H1 (cell line): ENCODE measurements at regions not wholly inside any gene's neighbourhood (a gene's known extent, or its start where the extent isn't known, plus 50 kb on each side); places are given as distances from the start of the nearest gene placed in this dataset.

ENCODE experiments used
- CTCF ChIA-PET: fragments of 300-600 bp; sonication (Branson Sonifier 250); formaldehyde crosslinking; loops from one replicate; lab custom pipeline; 2021; ENCODE audit not compliant: partially characterized antibody; lab: Charles Lee
- POLR2A ChIA-PET: fragments of 300-600 bp; sonication (Branson Sonifier 250); formaldehyde crosslinking; loops from one replicate; lab custom pipeline; 2021; ENCODE audit warnings: inconsistent platforms; ENCODE audit not compliant: partially characterized antibody; lab: Charles Lee
- DNase-seq, 2 experiments: peaks; one replicate each; pipeline versions ENCODE4 v3.0.0 to v3.0.0-alpha.2; 2010 to 2022; ENCODE audit warnings: low spot score in 2 of 2, low read depth in 1 of 2, mixed read lengths in 1 of 2
- FAIRE-seq: peaks from 2 replicates; lab custom pipeline; 2011; peaks lifted over from hg19 to GRCh38; lab: Jason Lieb, UNC
- H2AFZ ChIP-seq: 2 replicates; pipeline ENCODE4 v1.8.1; 2012; ENCODE audit warnings: low read length, inconsistent platforms
- H2AK5ac ChIP-seq: 2 replicates; pipeline ENCODE4 v1.6.1; 2013; ENCODE audit warnings: low read depth, low read length
- H2BK120ac ChIP-seq: replicated peaks from 2 replicates; pipeline ENCODE3; 2013; ENCODE audit warnings: low read depth, low read length, inconsistent platforms
- H2BK12ac ChIP-seq: 2 replicates; pipeline ENCODE4 v1.6.1; 2013; ENCODE audit warnings: low read depth, low read length
- H2BK15ac ChIP-seq: 2 replicates; pipeline ENCODE4 v1.6.1; 2013; ENCODE audit warnings: low read length
- H2BK20ac ChIP-seq: 2 replicates; pipeline ENCODE4 v1.6.1; 2013; ENCODE audit warnings: low read length
- H2BK5ac ChIP-seq: 2 replicates; pipeline ENCODE4 v1.6.1; 2013; ENCODE audit warnings: low read depth, low read length
- H3K14ac ChIP-seq: 2 replicates; pipeline ENCODE4 v1.6.1; 2013; ENCODE audit warnings: inconsistent platforms; ENCODE audit not compliant: insufficient read length
- H3K18ac ChIP-seq: 2 replicates; pipeline ENCODE4 v1.6.1; 2013; ENCODE audit warnings: low read length; ENCODE audit errors: extremely low read depth
- H3K23ac ChIP-seq: 2 replicates; pipeline ENCODE4 v1.6.1; 2013; ENCODE audit warnings: inconsistent platforms; ENCODE audit not compliant: insufficient read length
- H3K23me2 ChIP-seq: 2 replicates; pipeline ENCODE4 v1.6.1; 2013; ENCODE audit warnings: low read depth, low read length
- H3K27ac ChIP-seq: 2 replicates; pipeline ENCODE4 v1.6.1; 2011; ENCODE audit warnings: low read depth, low read length, inconsistent platforms
- H3K27me3 ChIP-seq, 4 experiments: replicated peaks in 1 of 4; 1 replicate in 1 of 4; 2 replicates in 3 of 4; pipeline versions ENCODE4 v1.6.1 to v1.8.1; 2011 to 2013; ENCODE audit warnings: low read length in 3 of 4, mild to moderate bottlenecking in 3 of 4, inconsistent platforms in 2 of 4, mixed read lengths in 2 of 4, moderate library complexity in 1 of 4; ENCODE audit not compliant: control insufficient read depth in 3 of 4, insufficient read depth in 3 of 4; ENCODE audit errors: extremely low read depth in 1 of 4
- H3K36me3 ChIP-seq, 4 experiments: 2 replicates each; pipeline versions ENCODE4 v1.6.1 to v1.8.1; 2011 to 2013; ENCODE audit warnings: mild to moderate bottlenecking in 4 of 4, low read length in 3 of 4, moderate library complexity in 2 of 4, control low read depth in 1 of 4, inconsistent platforms in 1 of 4; ENCODE audit not compliant: insufficient read depth in 4 of 4, control insufficient read depth in 2 of 4
- H3K4ac ChIP-seq: replicated peaks from 2 replicates; pipeline ENCODE3; 2013; ENCODE audit warnings: low read length, low read depth, mixed read lengths, inconsistent platforms; ENCODE audit not compliant: insufficient read length
- H3K4me1 ChIP-seq, 4 experiments: replicated peaks in 1 of 4; 1 replicate in 1 of 4; 2 replicates in 3 of 4; pipeline versions ENCODE4 v1.6.1 to v1.8.1; 2011 to 2013; ENCODE audit warnings: low read length in 3 of 4, inconsistent platforms in 2 of 4, mixed read lengths in 1 of 4; ENCODE audit not compliant: insufficient read depth in 4 of 4, control insufficient read depth in 3 of 4
- H3K4me2 ChIP-seq, 2 experiments: 2 replicates each; pipeline versions ENCODE4 v1.6.1 to v1.8.1; 2011 to 2013; ENCODE audit warnings: low read depth in 2 of 2, low read length in 2 of 2, control low read depth in 1 of 2, inconsistent platforms in 1 of 2, mild to moderate bottlenecking in 1 of 2; ENCODE audit not compliant: insufficient read depth in 1 of 2
- H3K4me3 ChIP-seq, 4 experiments: fragments of 200-600, 300-600 bp in 1 of 4; sonication (generic), shearing (Covaris generic), sonication (Bioruptor Twin) in 1 of 4; 2 replicates each; pipeline versions ENCODE4 v1.5.1 to v1.8.1; 2011 to 2016; ENCODE audit warnings: low read length in 4 of 4, low read depth in 3 of 4, control low read depth in 2 of 4, inconsistent platforms in 2 of 4, mild to moderate bottlenecking in 2 of 4, mixed read lengths in 1 of 4, moderate library complexity in 1 of 4; ENCODE audit not compliant: insufficient read depth in 2 of 4; ENCODE audit errors: extremely low read depth in 1 of 4
- H3K56ac ChIP-seq: replicated peaks from 2 replicates; pipeline ENCODE3; 2013; ENCODE audit warnings: low read depth, mild to moderate bottlenecking, mixed read lengths, low read length, inconsistent platforms; ENCODE audit not compliant: insufficient read length
- H3K79me1 ChIP-seq: 2 replicates; pipeline ENCODE4 v1.6.1; 2013; ENCODE audit warnings: low read depth, low read length, control low read depth
- H3K79me2 ChIP-seq, 2 experiments: 2 replicates each; pipeline versions ENCODE4 v1.6.1 to v1.8.1; 2012 to 2013; ENCODE audit warnings: low read length in 2 of 2, mild to moderate bottlenecking in 2 of 2, inconsistent platforms in 1 of 2; ENCODE audit not compliant: insufficient read depth in 2 of 2, control insufficient read depth in 1 of 2
- H3K9ac ChIP-seq, 4 experiments: replicated peaks in 1 of 4; 1 replicate in 1 of 4; 2 replicates in 3 of 4; pipeline versions ENCODE4 v1.6.1 to v1.8.1; 2011 to 2013; ENCODE audit warnings: low read depth in 3 of 4, low read length in 3 of 4, control low read depth in 2 of 4, mild to moderate bottlenecking in 2 of 4, moderate library complexity in 2 of 4, inconsistent platforms in 1 of 4; ENCODE audit errors: extremely low read depth in 1 of 4
- H3K9me3 ChIP-seq, 2 experiments: 2 replicates each; pipeline versions ENCODE4 v1.6.1 to v1.8.1; 2012 to 2013; ENCODE audit warnings: mild to moderate bottlenecking in 2 of 2, moderate library complexity in 2 of 2, control low read depth in 1 of 2, inconsistent platforms in 1 of 2, low read depth in 1 of 2, low read length in 1 of 2, mixed read lengths in 1 of 2; ENCODE audit not compliant: insufficient read depth in 2 of 2
- H4K20me1 ChIP-seq, 2 experiments: replicated peaks in 1 of 2; 2 replicates each; pipeline versions ENCODE3 to v1.8.1; 2011 to 2013; ENCODE audit warnings: inconsistent platforms in 2 of 2, low read length in 2 of 2, mild to moderate bottlenecking in 1 of 2; ENCODE audit not compliant: insufficient read depth in 2 of 2, control insufficient read depth in 1 of 2
- H4K5ac ChIP-seq: 2 replicates; pipeline ENCODE4 v1.6.1; 2013; ENCODE audit warnings: low read length, low read depth, mixed read lengths, inconsistent platforms; ENCODE audit not compliant: insufficient read length
- H4K8ac ChIP-seq: 2 replicates; pipeline ENCODE4 v1.8.0; 2013; ENCODE audit warnings: mild to moderate bottlenecking, moderate library complexity, low read length, inconsistent platforms; ENCODE audit not compliant: insufficient read depth; ENCODE audit errors: extremely low read depth
- H4K91ac ChIP-seq: replicated peaks from 2 replicates; pipeline ENCODE3; 2013; ENCODE audit warnings: low read length, mixed read lengths, inconsistent platforms; ENCODE audit not compliant: insufficient read length
- ATF2 ChIP-seq: IDR thresholded peaks from 2 replicates; pipeline ENCODE4 v1.6.1; 2012; ENCODE audit warnings: low read length, inconsistent platforms
- ATF3 ChIP-seq: IDR thresholded peaks from 2 replicates; pipeline ENCODE4 v1.6.1; 2011; ENCODE audit warnings: low read depth, mild to moderate bottlenecking, low read length; ENCODE audit not compliant: insufficient read depth
- BRCA1 ChIP-seq: IDR thresholded peaks from 2 replicates; pipeline ENCODE4 v1.6.1; 2012; ENCODE audit warnings: low read depth, low read length, improper control_type of control experiment
- GABPA ChIP-seq: IDR thresholded peaks from 2 replicates; pipeline ENCODE4 v1.6.1; 2011; ENCODE audit warnings: mild to moderate bottlenecking, low read length, moderate library complexity, borderline replicate concordance; ENCODE audit not compliant: insufficient read depth
- HDAC2 ChIP-seq, 2 experiments: fragments of 300-600 bp in 1 of 2; sonication (generic) in 1 of 2; IDR thresholded peaks; 2 replicates each; pipeline ENCODE4 v1.6.1; 2011 to 2012; ENCODE audit warnings: low read depth in 2 of 2, low read length in 2 of 2, mild to moderate bottlenecking in 2 of 2, moderate library complexity in 2 of 2, borderline replicate concordance in 1 of 2, inconsistent platforms in 1 of 2
- RXRA ChIP-seq: IDR thresholded peaks from 2 replicates; pipeline ENCODE4 v1.6.1; 2011; ENCODE audit warnings: low read depth, mild to moderate bottlenecking, low read length, moderate library complexity; ENCODE audit not compliant: insufficient read depth
- SAP30 ChIP-seq: fragments of 300-600 bp; sonication (generic); IDR thresholded peaks from 2 replicates; pipeline ENCODE4 v1.7.1; 2012; ENCODE audit warnings: low read length, moderate library complexity, mild to moderate bottlenecking, inconsistent platforms; ENCODE audit not compliant: insufficient read depth, insufficient replicate concordance
- SIN3A ChIP-seq, 2 experiments: IDR thresholded peaks in 1 of 2; conservative IDR thresholded peaks in 1 of 2; 2 replicates each; pipeline ENCODE4 v1.6.1; 2011 to 2012; ENCODE audit warnings: low read length in 2 of 2, improper control_type of control experiment in 1 of 2, low read depth in 1 of 2, mild to moderate bottlenecking in 1 of 2
- SIRT6 ChIP-seq: IDR thresholded peaks from one replicate; pipeline ENCODE4 v1.7.1; 2012; ENCODE audit warnings: low read length, inconsistent platforms
- SP1 ChIP-seq: IDR thresholded peaks from 2 replicates; pipeline ENCODE4 v1.6.1; 2011; ENCODE audit warnings: low read depth, low read length
- SP2 ChIP-seq: IDR thresholded peaks from 2 replicates; pipeline ENCODE4 v1.6.1; 2012; ENCODE audit warnings: mild to moderate bottlenecking, low read length, inconsistent platforms
- SP4 ChIP-seq: IDR thresholded peaks from 2 replicates; pipeline ENCODE4 v1.6.1; 2012; ENCODE audit warnings: low read length, inconsistent platforms
- WGBS, 2 experiments: shearing (Covaris generic) in 1 of 2; methylation state at CpG; one replicate each; pipeline versions ENCODE4 v1.1.6 to v1.1.7; 2013 to 2015; ENCODE audit warnings: low lambda C conversion rate in 2 of 2, mixed read lengths in 2 of 2, inconsistent platforms in 1 of 2, low coverage in 1 of 2, missing lambda C conversion rate in 1 of 2; ENCODE audit not compliant: insufficient replicate concordance in 2 of 2, insufficient coverage in 1 of 2, insufficient read length in 1 of 2; ENCODE audit errors: extremely low coverage in 1 of 2, missing lambda C conversion rate in 1 of 2; 5-methylcytosine and 5-hydroxymethylcytosine counted together

- no peak overlapping the region for H2BK20ac ChIP-seq
- no peak overlapping the region for H2BK12ac ChIP-seq
- FAIRE-seq (no peak), DNase-seq (no peak)
- H3K9ac ChIP-seq: no peak overlapping the region
- no peak overlapping the region for H3K4me2 ChIP-seq
- no peak overlapping the region for H2BK120ac ChIP-seq
- H3K56ac ChIP-seq: no peak overlapping the region
- H3K27me3 ChIP-seq: no peaks in the 10 kb centered on the region
- no peaks in the 10 kb centered on the region for H3K36me3 ChIP-seq
- H2AK5ac ChIP-seq: no peak overlapping the region
- H3K14ac ChIP-seq: no peak overlapping the region
- H4K5ac ChIP-seq: no peak overlapping the region
- no peak overlapping the region for H3K4me3 ChIP-seq
- no peak for TF ChIP-seq SP1
- no peak for TF ChIP-seq BRCA1
- no peak for TF ChIP-seq ATF3
- no peak for TF ChIP-seq HDAC2 (IDR thresholded peaks at IDR 0.05; ENCODE audit: borderline replicate concordance in 1 of 2, low read depth in 2 of 2, low read length in 2 of 2)
- TF ChIP-seq SP2: no peak
- no peak for TF ChIP-seq SIN3A (conservative IDR thresholded peaks at IDR 0.05 in 1 of 2, IDR thresholded peaks at IDR 0.05 in 1 of 2; ENCODE audit: low read depth in 1 of 2, low read length in 2 of 2)
- TF ChIP-seq SP4: no peak
- TF ChIP-seq SAP30: no peak
- no peak for TF ChIP-seq ATF2
- no peak for TF ChIP-seq SIRT6
- no peak for TF ChIP-seq RXRA
- TF ChIP-seq GABPA: no peak
- ChIA-PET POLR2A (no interaction called here), CTCF (interaction anchor here (0.5 to 2.8 kb wide), 6 partner anchors 9 to 129 kb away, joined by 3 to 10 read pairs (median 4); no protein-coding TSS in a partner anchor)
- H2AFZ ChIP-seq: no peak overlapping the region
- H2BK5ac ChIP-seq: no peak overlapping the region
- no peak overlapping the region for H3K27ac ChIP-seq
- no peaks in the 10 kb centered on the region for H3K79me2 ChIP-seq
- H4K20me1 ChIP-seq: no peaks in the 10 kb centered on the region
- no peak overlapping the region for H3K23ac ChIP-seq
- no peak overlapping the region for H4K91ac ChIP-seq
- no peak overlapping the region for H4K8ac ChIP-seq
- no peak overlapping the region for H3K4ac ChIP-seq
- H3K23me2 ChIP-seq: peaks cover 2% of the 10 kb centered on the region; the same call in 1 of the 2 replicates
- H2BK15ac ChIP-seq: no peak overlapping the region
- no peaks in the 10 kb centered on the region for H3K79me1 ChIP-seq
- H3K9me3 ChIP-seq: no peaks in the 10 kb centered on the region
- H3K4me1 ChIP-seq: peaks cover 0 to 9% (median 4%) of the 10 kb centered on the region in 4 experiments; a peak in 5 of 7 replicates
- no peak overlapping the region for H3K18ac ChIP-seq
- 96% methylated on average over 2 of the region's 2 CpGs; no CpG with 5 or more reads in 1 of the 2 experiments for WGBS, 2 experiments
These were observed 120.4 kb upstream of the DNAJC10 start for GRCh38 chr2:182595650-182596049.
